ENCODE measurements at regions not wholly inside any gene's neighbourhood (a gene's known extent, or its start where the extent isn't known, plus 50 kb on each side); places are given as distances from the start of the nearest gene placed in this dataset.

DNA sequence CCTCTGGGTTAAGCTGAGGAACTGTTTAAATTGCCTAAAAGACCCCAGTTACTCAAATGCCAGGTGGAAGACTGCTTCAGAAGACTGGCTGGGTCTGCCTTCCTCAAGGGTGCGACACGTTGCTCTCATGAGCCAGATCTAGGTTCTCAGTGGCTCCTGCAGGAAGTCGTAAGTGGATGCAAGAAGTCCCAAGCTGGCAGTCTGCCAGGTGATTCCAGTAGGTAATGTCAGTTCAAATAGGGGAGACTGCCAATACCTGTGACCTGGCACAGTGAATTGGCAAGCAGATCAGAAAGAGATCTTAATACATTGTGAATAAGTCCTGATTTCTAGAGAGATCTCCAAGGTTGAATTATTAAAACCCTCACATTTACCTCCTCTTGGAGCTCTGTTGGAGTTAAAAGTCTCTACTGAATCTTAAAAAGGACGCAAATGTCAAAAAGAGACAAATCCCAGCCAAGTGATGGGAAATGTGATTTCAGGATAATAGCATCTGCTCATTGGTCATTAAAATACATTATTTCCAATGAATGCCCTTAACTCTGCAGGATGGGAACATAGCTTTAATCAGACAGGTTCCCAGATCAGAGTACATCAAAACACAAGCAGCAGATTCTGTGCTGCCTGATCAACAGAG lies 98.8 kb upstream of the FRMD6 start:
- TF ChIP-seq, protein P1, sequence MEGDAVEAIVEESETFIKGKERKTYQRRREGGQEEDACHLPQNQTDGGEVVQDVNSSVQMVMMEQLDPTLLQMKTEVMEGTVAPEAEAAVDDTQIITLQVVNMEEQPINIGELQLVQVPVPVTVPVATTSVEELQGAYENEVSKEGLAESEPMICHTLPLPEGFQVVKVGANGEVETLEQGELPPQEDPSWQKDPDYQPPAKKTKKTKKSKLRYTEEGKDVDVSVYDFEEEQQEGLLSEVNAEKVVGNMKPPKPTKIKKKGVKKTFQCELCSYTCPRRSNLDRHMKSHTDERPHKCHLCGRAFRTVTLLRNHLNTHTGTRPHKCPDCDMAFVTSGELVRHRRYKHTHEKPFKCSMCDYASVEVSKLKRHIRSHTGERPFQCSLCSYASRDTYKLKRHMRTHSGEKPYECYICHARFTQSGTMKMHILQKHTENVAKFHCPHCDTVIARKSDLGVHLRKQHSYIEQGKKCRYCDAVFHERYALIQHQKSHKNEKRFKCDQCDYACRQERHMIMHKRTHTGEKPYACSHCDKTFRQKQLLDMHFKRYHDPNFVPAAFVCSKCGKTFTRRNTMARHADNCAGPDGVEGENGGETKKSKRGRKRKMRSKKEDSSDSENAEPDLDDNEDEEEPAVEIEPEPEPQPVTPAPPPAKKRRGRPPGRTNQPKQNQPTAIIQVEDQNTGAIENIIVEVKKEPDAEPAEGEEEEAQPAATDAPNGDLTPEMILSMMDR (IDR thresholded peaks at IDR 0.05) = no peak
- TF ChIP-seq POLR2A (IDR thresholded peaks at IDR 0.05) (no peak), EP300 (IDR thresholded peaks at IDR 0.05) (no peak)
